H1 (cell line): ENCODE measurements at regions not wholly inside any gene's neighbourhood (a gene's known extent, or its start where the extent isn't known, plus 50 kb on each side); places are given as distances from the start of the nearest gene placed in this dataset.

Source experiments
- CTCF ChIA-PET: fragments of 300-600 bp; sonication (Branson Sonifier 250); formaldehyde crosslinking; loops from one replicate; lab custom pipeline; 2021; ENCODE audit not compliant: partially characterized antibody; lab: Charles Lee
- POLR2A ChIA-PET: fragments of 300-600 bp; sonication (Branson Sonifier 250); formaldehyde crosslinking; loops from one replicate; lab custom pipeline; 2021; ENCODE audit warnings: inconsistent platforms; ENCODE audit not compliant: partially characterized antibody; lab: Charles Lee
- DNase-seq, 2 experiments: peaks; one replicate each; pipeline versions ENCODE4 v3.0.0 to v3.0.0-alpha.2; 2010 to 2022; ENCODE audit warnings: low spot score in 2 of 2, low read depth in 1 of 2, mixed read lengths in 1 of 2
- FAIRE-seq: peaks from 2 replicates; lab custom pipeline; 2011; peaks lifted over from hg19 to GRCh38; lab: Jason Lieb, UNC
- H2AFZ ChIP-seq: 2 replicates; pipeline ENCODE4 v1.8.1; 2012; ENCODE audit warnings: low read length, inconsistent platforms
- H2AK5ac ChIP-seq: 2 replicates; pipeline ENCODE4 v1.6.1; 2013; ENCODE audit warnings: low read depth, low read length
- H2BK120ac ChIP-seq: replicated peaks from 2 replicates; pipeline ENCODE3; 2013; ENCODE audit warnings: low read depth, low read length, inconsistent platforms
- H2BK12ac ChIP-seq: 2 replicates; pipeline ENCODE4 v1.6.1; 2013; ENCODE audit warnings: low read depth, low read length
- H2BK15ac ChIP-seq: 2 replicates; pipeline ENCODE4 v1.6.1; 2013; ENCODE audit warnings: low read length
- H2BK20ac ChIP-seq: 2 replicates; pipeline ENCODE4 v1.6.1; 2013; ENCODE audit warnings: low read length
- H2BK5ac ChIP-seq: 2 replicates; pipeline ENCODE4 v1.6.1; 2013; ENCODE audit warnings: low read depth, low read length
- H3K14ac ChIP-seq: 2 replicates; pipeline ENCODE4 v1.6.1; 2013; ENCODE audit warnings: inconsistent platforms; ENCODE audit not compliant: insufficient read length
- H3K18ac ChIP-seq: 2 replicates; pipeline ENCODE4 v1.6.1; 2013; ENCODE audit warnings: low read length; ENCODE audit errors: extremely low read depth
- H3K23ac ChIP-seq: 2 replicates; pipeline ENCODE4 v1.6.1; 2013; ENCODE audit warnings: inconsistent platforms; ENCODE audit not compliant: insufficient read length
- H3K23me2 ChIP-seq: 2 replicates; pipeline ENCODE4 v1.6.1; 2013; ENCODE audit warnings: low read depth, low read length
- H3K27ac ChIP-seq: 2 replicates; pipeline ENCODE4 v1.6.1; 2011; ENCODE audit warnings: low read depth, low read length, inconsistent platforms
- H3K27me3 ChIP-seq, 4 experiments: replicated peaks in 1 of 4; 1 replicate in 1 of 4; 2 replicates in 3 of 4; pipeline versions ENCODE4 v1.6.1 to v1.8.1; 2011 to 2013; ENCODE audit warnings: low read length in 3 of 4, mild to moderate bottlenecking in 3 of 4, inconsistent platforms in 2 of 4, mixed read lengths in 2 of 4, moderate library complexity in 1 of 4; ENCODE audit not compliant: control insufficient read depth in 3 of 4, insufficient read depth in 3 of 4; ENCODE audit errors: extremely low read depth in 1 of 4
- H3K36me3 ChIP-seq, 4 experiments: 2 replicates each; pipeline versions ENCODE4 v1.6.1 to v1.8.1; 2011 to 2013; ENCODE audit warnings: mild to moderate bottlenecking in 4 of 4, low read length in 3 of 4, moderate library complexity in 2 of 4, control low read depth in 1 of 4, inconsistent platforms in 1 of 4; ENCODE audit not compliant: insufficient read depth in 4 of 4, control insufficient read depth in 2 of 4
- H3K4ac ChIP-seq: replicated peaks from 2 replicates; pipeline ENCODE3; 2013; ENCODE audit warnings: low read length, low read depth, mixed read lengths, inconsistent platforms; ENCODE audit not compliant: insufficient read length
- H3K4me1 ChIP-seq, 4 experiments: replicated peaks in 1 of 4; 1 replicate in 1 of 4; 2 replicates in 3 of 4; pipeline versions ENCODE4 v1.6.1 to v1.8.1; 2011 to 2013; ENCODE audit warnings: low read length in 3 of 4, inconsistent platforms in 2 of 4, mixed read lengths in 1 of 4; ENCODE audit not compliant: insufficient read depth in 4 of 4, control insufficient read depth in 3 of 4
- H3K4me2 ChIP-seq, 2 experiments: 2 replicates each; pipeline versions ENCODE4 v1.6.1 to v1.8.1; 2011 to 2013; ENCODE audit warnings: low read depth in 2 of 2, low read length in 2 of 2, control low read depth in 1 of 2, inconsistent platforms in 1 of 2, mild to moderate bottlenecking in 1 of 2; ENCODE audit not compliant: insufficient read depth in 1 of 2
- H3K4me3 ChIP-seq, 4 experiments: fragments of 200-600, 300-600 bp in 1 of 4; sonication (generic), shearing (Covaris generic), sonication (Bioruptor Twin) in 1 of 4; 2 replicates each; pipeline versions ENCODE4 v1.5.1 to v1.8.1; 2011 to 2016; ENCODE audit warnings: low read length in 4 of 4, low read depth in 3 of 4, control low read depth in 2 of 4, inconsistent platforms in 2 of 4, mild to moderate bottlenecking in 2 of 4, mixed read lengths in 1 of 4, moderate library complexity in 1 of 4; ENCODE audit not compliant: insufficient read depth in 2 of 4; ENCODE audit errors: extremely low read depth in 1 of 4
- H3K56ac ChIP-seq: replicated peaks from 2 replicates; pipeline ENCODE3; 2013; ENCODE audit warnings: low read depth, mild to moderate bottlenecking, mixed read lengths, low read length, inconsistent platforms; ENCODE audit not compliant: insufficient read length
- H3K79me1 ChIP-seq: 2 replicates; pipeline ENCODE4 v1.6.1; 2013; ENCODE audit warnings: low read depth, low read length, control low read depth
- H3K79me2 ChIP-seq, 2 experiments: 2 replicates each; pipeline versions ENCODE4 v1.6.1 to v1.8.1; 2012 to 2013; ENCODE audit warnings: low read length in 2 of 2, mild to moderate bottlenecking in 2 of 2, inconsistent platforms in 1 of 2; ENCODE audit not compliant: insufficient read depth in 2 of 2, control insufficient read depth in 1 of 2
- H3K9ac ChIP-seq, 4 experiments: replicated peaks in 1 of 4; 1 replicate in 1 of 4; 2 replicates in 3 of 4; pipeline versions ENCODE4 v1.6.1 to v1.8.1; 2011 to 2013; ENCODE audit warnings: low read depth in 3 of 4, low read length in 3 of 4, control low read depth in 2 of 4, mild to moderate bottlenecking in 2 of 4, moderate library complexity in 2 of 4, inconsistent platforms in 1 of 4; ENCODE audit errors: extremely low read depth in 1 of 4
- H3K9me3 ChIP-seq, 2 experiments: 2 replicates each; pipeline versions ENCODE4 v1.6.1 to v1.8.1; 2012 to 2013; ENCODE audit warnings: mild to moderate bottlenecking in 2 of 2, moderate library complexity in 2 of 2, control low read depth in 1 of 2, inconsistent platforms in 1 of 2, low read depth in 1 of 2, low read length in 1 of 2, mixed read lengths in 1 of 2; ENCODE audit not compliant: insufficient read depth in 2 of 2
- H4K20me1 ChIP-seq, 2 experiments: replicated peaks in 1 of 2; 2 replicates each; pipeline versions ENCODE3 to v1.8.1; 2011 to 2013; ENCODE audit warnings: inconsistent platforms in 2 of 2, low read length in 2 of 2, mild to moderate bottlenecking in 1 of 2; ENCODE audit not compliant: insufficient read depth in 2 of 2, control insufficient read depth in 1 of 2
- H4K5ac ChIP-seq: 2 replicates; pipeline ENCODE4 v1.6.1; 2013; ENCODE audit warnings: low read length, low read depth, mixed read lengths, inconsistent platforms; ENCODE audit not compliant: insufficient read length
- H4K8ac ChIP-seq: 2 replicates; pipeline ENCODE4 v1.8.0; 2013; ENCODE audit warnings: mild to moderate bottlenecking, moderate library complexity, low read length, inconsistent platforms; ENCODE audit not compliant: insufficient read depth; ENCODE audit errors: extremely low read depth
- H4K91ac ChIP-seq: replicated peaks from 2 replicates; pipeline ENCODE3; 2013; ENCODE audit warnings: low read length, mixed read lengths, inconsistent platforms; ENCODE audit not compliant: insufficient read length
- BCL11A ChIP-seq, 2 experiments: IDR thresholded peaks; one replicate each; pipeline ENCODE4 v1.6.1; 2011; ENCODE audit warnings: low read depth in 2 of 2, low read length in 2 of 2, mild to moderate bottlenecking in 2 of 2
- BRCA1 ChIP-seq: IDR thresholded peaks from 2 replicates; pipeline ENCODE4 v1.6.1; 2012; ENCODE audit warnings: low read depth, low read length, improper control_type of control experiment
- CTBP2 ChIP-seq: IDR thresholded peaks from 2 replicates; pipeline ENCODE4 v1.7.0; 2011; ENCODE audit warnings: borderline replicate concordance, mild to moderate bottlenecking, moderate library complexity, mixed read lengths, low read length; ENCODE audit not compliant: insufficient read depth, insufficient read length
- GTF2F1 ChIP-seq: IDR thresholded peaks from 2 replicates; pipeline ENCODE4 v1.6.1; 2012; ENCODE audit warnings: low read depth, low read length, improper control_type of control experiment, borderline replicate concordance
- HDAC6 ChIP-seq: IDR thresholded peaks from one replicate; pipeline ENCODE4 v1.7.1; 2012; ENCODE audit warnings: low read depth, mild to moderate bottlenecking, inconsistent platforms, low read length, moderate library complexity
- NANOG ChIP-seq: IDR thresholded peaks from 2 replicates; pipeline ENCODE4 v1.6.1; 2011; ENCODE audit warnings: low read length, low read depth, mild to moderate bottlenecking, inconsistent platforms; ENCODE audit not compliant: insufficient read depth, poor library complexity, severe bottlenecking
- POLR2A ChIP-seq, 2 experiments: IDR thresholded peaks; 1 replicate in 1 of 2; 2 replicates in 1 of 2; pipeline ENCODE4 v1.6.1; 2011; ENCODE audit warnings: low read depth in 2 of 2, low read length in 2 of 2, mild to moderate bottlenecking in 2 of 2; ENCODE audit errors: control extremely low read depth in 1 of 2
- RXRA ChIP-seq: IDR thresholded peaks from 2 replicates; pipeline ENCODE4 v1.6.1; 2011; ENCODE audit warnings: low read depth, mild to moderate bottlenecking, low read length, moderate library complexity; ENCODE audit not compliant: insufficient read depth
- SIN3A ChIP-seq, 2 experiments: IDR thresholded peaks in 1 of 2; conservative IDR thresholded peaks in 1 of 2; 2 replicates each; pipeline ENCODE4 v1.6.1; 2011 to 2012; ENCODE audit warnings: low read length in 2 of 2, improper control_type of control experiment in 1 of 2, low read depth in 1 of 2, mild to moderate bottlenecking in 1 of 2
- SP4 ChIP-seq: IDR thresholded peaks from 2 replicates; pipeline ENCODE4 v1.6.1; 2012; ENCODE audit warnings: low read length, inconsistent platforms
- TBP ChIP-seq: IDR thresholded peaks from 2 replicates; pipeline ENCODE4 v1.6.1; 2011; ENCODE audit warnings: low read depth, low read length, improper control_type of control experiment
- TCF12 ChIP-seq: IDR thresholded peaks from 2 replicates; pipeline ENCODE4 v1.6.1; 2011; ENCODE audit warnings: low read depth, mild to moderate bottlenecking, low read length
- TEAD4 ChIP-seq: IDR thresholded peaks from 2 replicates; pipeline ENCODE4 v1.6.1; 2012; ENCODE audit warnings: low read depth, low read length, inconsistent platforms, mixed read lengths
- YY1 ChIP-seq: IDR thresholded peaks from 2 replicates; pipeline ENCODE4 v1.6.1; 2011; ENCODE audit warnings: low read depth, mild to moderate bottlenecking, low read length
- WGBS, 2 experiments: shearing (Covaris generic) in 1 of 2; methylation state at CpG; one replicate each; pipeline versions ENCODE4 v1.1.6 to v1.1.7; 2013 to 2015; ENCODE audit warnings: low lambda C conversion rate in 2 of 2, mixed read lengths in 2 of 2, inconsistent platforms in 1 of 2, low coverage in 1 of 2, missing lambda C conversion rate in 1 of 2; ENCODE audit not compliant: insufficient replicate concordance in 2 of 2, insufficient coverage in 1 of 2, insufficient read length in 1 of 2; ENCODE audit errors: extremely low coverage in 1 of 2, missing lambda C conversion rate in 1 of 2; 5-methylcytosine and 5-hydroxymethylcytosine counted together
- TF ChIP-seq, protein P1 (sequence below): IDR thresholded peaks from 2 replicates; pipeline ENCODE4 v1.6.1; 2011; ENCODE audit warnings: low read depth, mild to moderate bottlenecking, low read length; ENCODE audit not compliant: insufficient read depth

DNA sequence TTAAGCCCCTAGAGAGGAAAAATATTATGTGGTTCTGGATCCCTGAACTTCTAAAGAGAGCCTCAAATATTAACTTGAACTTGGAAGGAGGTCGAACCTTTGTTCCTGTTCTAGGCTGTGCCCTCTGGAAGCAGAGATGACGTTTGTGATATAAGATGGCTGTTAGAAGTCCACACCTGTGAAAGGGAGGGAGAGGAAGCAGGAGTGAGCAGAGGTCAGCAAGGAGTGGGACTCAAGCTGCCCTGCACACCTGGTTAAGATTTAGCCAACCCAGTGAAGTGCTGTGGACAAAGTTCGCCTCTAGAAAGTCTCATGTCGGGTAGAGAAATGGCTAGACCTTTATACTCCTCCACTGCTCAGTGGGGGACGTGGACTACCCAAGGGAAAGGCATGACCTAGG is 566.2 kb downstream of the MID1IP1 start:
- no peak overlapping the region for H3K9ac ChIP-seq
- H2AFZ ChIP-seq, result no peak overlapping the region
- H3K9me3 ChIP-seq, result no peaks in the 10 kb centered on the region
- H2BK20ac ChIP-seq, result no peak overlapping the region
- POLR2A ChIA-PET, result no interaction called here
- no peak overlapping the region for H3K4me2 ChIP-seq
- no peaks in the 10 kb centered on the region for H3K4me1 ChIP-seq
- H3K27ac ChIP-seq, result no peak overlapping the region
- no peak overlapping the region for H4K5ac ChIP-seq
- no peaks in the 10 kb centered on the region for H3K79me2 ChIP-seq
- H2BK5ac ChIP-seq, result no peak overlapping the region
- no peak overlapping the region for H3K56ac ChIP-seq
- H2BK12ac ChIP-seq, result no peak overlapping the region
- CTCF ChIA-PET, result no interaction called here
- H2BK15ac ChIP-seq, result no peak overlapping the region
- no peak overlapping the region for H3K14ac ChIP-seq
- no peaks in the 10 kb centered on the region for H3K79me1 ChIP-seq
- H3K27me3 ChIP-seq, result no peaks in the 10 kb centered on the region
- H3K23me2 ChIP-seq, result no peaks in the 10 kb centered on the region
- H3K36me3 ChIP-seq, result no peaks in the 10 kb centered on the region
- no peak overlapping the region for H3K23ac ChIP-seq
- WGBS, 2 experiments, result 88% methylated on average over 5 of the region's 5 CpGs; no CpG with 5 or more reads in 1 of the 2 experiments
- no peak overlapping the region for H2AK5ac ChIP-seq
- DNase-seq (no peak), FAIRE-seq (no peak)
- H4K8ac ChIP-seq, result no peak overlapping the region
- H3K18ac ChIP-seq, result no peak overlapping the region
- H4K91ac ChIP-seq, result no peak overlapping the region
- no peak overlapping the region for H3K4me3 ChIP-seq
- H3K4ac ChIP-seq, result no peak overlapping the region
- H2BK120ac ChIP-seq, result no peak overlapping the region
- no peaks in the 10 kb centered on the region for H4K20me1 ChIP-seq
- no peak for TF ChIP-seq BRCA1
- no peak for TF ChIP-seq NANOG
- no peak for TF ChIP-seq GTF2F1
- TF ChIP-seq, protein P1, sequence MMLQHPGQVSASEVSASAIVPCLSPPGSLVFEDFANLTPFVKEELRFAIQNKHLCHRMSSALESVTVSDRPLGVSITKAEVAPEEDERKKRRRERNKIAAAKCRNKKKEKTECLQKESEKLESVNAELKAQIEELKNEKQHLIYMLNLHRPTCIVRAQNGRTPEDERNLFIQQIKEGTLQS, result no peak
- TF ChIP-seq YY1, result no peak
- TF ChIP-seq TBP, result no peak
- no peak for TF ChIP-seq RXRA
- TF ChIP-seq HDAC6, result no peak
- no peak for TF ChIP-seq CTBP2
- no peak for TF ChIP-seq SP4
- no peak for TF ChIP-seq BCL11A (IDR thresholded peaks at IDR 0.05; ENCODE audit: low read depth in 2 of 2, low read length in 2 of 2)
- no peak for TF ChIP-seq TCF12
- TF ChIP-seq TEAD4, result no peak
- TF ChIP-seq POLR2A (IDR thresholded peaks at IDR 0.05; ENCODE audit: control extremely low read depth in 1 of 2, low read depth in 2 of 2, low read length in 2 of 2), result no peak
- no peak for TF ChIP-seq SIN3A (conservative IDR thresholded peaks at IDR 0.05 in 1 of 2, IDR thresholded peaks at IDR 0.05 in 1 of 2; ENCODE audit: low read depth in 1 of 2, low read length in 2 of 2)
